ACHN (cell line): ENCODE measurements at regions not wholly inside any gene's neighbourhood (a gene's known extent, or its start where the extent isn't known, plus 50 kb on each side); places are given as distances from the start of the nearest gene placed in this dataset.
"Not testable (repeated sequence)": the region's sequence is repeated elsewhere in the genome, so short reads cannot be mapped to it uniquely, and the experiment has no call there.

Source experiments
- DNase-seq: peaks from one replicate; pipeline ENCODE4 v3.0.0-alpha.2; 2015
- in situ Hi-C: cut with HindIII; loops from 2 replicates; pipeline ENCODE4 v1.10.0; 2017; ENCODE audit warnings: low sequenced_read_pairs, low pct_ligation_motif_present, low pct_unique_long_range_greater_than_20kb

GRCh38 chr11:37474889-37475288, 876.9 kb upstream of the RAG2 start:
- DNase-seq, result no peak
- in situ Hi-C loops, result no loop called here

DNA sequence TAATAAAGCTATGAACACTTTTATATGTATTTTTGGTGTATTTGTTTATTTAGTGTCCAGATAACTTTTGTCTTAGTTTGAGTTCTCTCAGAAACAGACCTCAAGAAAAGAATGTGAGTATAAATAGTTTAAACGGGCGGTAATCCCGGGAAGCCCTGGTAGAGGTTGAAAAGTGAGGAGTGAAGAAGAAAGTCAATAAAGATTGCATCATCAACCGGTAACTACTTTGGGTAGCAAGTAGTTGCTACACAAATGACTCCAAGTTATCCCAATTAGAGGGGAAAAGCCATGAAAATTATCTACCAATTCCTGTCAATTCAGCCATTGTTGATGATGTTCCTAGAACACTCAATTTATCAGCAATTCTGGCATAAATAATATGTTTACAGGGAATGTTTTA, 870.3 kb upstream of the RAG2 start:
- DNase-seq, result no peak
- in situ Hi-C loops, result no loop called here

- in situ Hi-C loops, result no loop called here
- DNase-seq, result no peak
These were observed 867.2 kb upstream of the RAG2 start for GRCh38 chr11:37465221-37465620.

- no peak for DNase-seq
- in situ Hi-C loops, result no loop called here
These were observed 861.4 kb upstream of the RAG2 start for GRCh38 chr11:37459456-37459855.

DNA sequence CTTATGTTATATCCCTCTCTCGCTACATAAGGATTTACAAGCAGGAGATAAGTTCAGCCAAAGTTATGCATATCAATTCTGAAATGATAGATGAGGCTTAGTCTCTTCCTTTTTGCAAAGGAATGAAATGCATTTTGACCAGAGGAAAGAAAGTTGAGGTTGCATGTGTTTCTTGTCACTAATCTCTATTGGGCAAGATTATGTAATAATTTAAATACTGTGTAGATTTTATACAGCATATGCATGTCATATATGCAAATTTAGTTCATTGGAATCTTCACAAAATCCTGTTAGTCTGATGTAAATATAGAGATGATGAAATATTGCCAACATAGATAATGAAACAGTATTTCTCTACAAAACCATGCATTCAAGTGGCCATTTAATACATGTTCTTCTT, 858.7 kb upstream of the RAG2 start:
- in situ Hi-C loops, result no loop called here
- no peak for DNase-seq

GRCh38 chr11:37451903-37452302, 853.9 kb upstream of the RAG2 start:
- in situ Hi-C loops, result no loop called here
- DNase-seq, result no peak

DNA sequence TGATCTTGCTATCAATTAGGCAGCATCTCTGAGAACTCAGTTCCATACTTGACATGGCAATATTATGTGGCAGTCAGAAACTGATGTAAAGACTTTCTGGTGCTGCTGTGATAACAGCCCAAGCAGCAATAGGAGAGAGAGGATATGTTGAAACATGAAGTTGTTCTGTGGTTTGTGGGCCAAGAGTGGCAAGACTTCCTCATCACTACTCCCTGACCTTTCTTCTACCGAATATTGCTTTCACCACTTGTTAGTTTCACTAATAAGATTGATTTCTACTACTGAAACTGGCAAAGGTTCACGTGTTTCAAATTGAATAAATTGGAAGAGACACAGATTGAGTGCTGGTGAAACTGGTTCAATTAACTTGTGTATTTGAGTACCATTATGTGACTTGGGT, 852.6 kb upstream of the RAG2 start:
- in situ Hi-C loops, result no loop called here
- DNase-seq, result no peak

DNA sequence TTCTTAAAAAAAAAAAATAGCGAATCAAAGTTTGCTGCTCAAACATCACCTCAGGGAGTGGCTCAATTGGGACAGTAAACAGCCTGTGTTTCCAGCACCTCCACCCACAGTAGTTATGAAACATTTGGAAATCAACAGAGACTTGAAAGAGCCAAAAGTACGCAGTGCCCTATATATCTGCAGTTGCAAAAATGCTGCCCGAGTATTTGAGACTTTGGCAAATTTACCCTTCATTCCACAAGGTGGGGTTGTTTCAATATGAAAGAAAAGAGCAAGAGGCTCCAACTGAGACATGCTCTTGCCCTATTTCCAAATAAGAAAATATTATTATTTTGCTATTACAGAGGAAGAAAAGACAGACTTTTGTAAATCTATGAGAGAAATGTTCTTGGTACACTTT, 851.1 kb upstream of the RAG2 start:
- DNase-seq, result peak; percentile 38
- in situ Hi-C loops, result no loop called here

DNA sequence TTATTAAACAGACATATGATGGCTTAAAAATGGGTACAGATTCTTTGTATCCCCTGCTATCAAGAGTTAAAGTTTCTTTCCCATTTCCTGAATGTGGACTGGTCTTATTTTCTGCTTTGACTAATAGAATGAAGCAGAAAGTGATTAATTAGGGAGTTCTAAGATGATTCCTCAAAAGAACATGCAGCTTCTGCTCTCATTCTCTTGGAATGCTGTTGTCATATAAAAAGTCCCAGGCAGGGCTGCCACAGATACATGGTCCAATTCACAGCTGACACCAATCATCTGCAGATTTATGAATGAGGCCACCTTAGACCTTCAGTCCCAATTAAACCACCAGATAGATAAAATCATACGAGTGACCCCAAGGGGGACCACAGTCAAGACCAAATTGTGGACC, 844.5 kb upstream of the RAG2 start:
- no peak for DNase-seq
- in situ Hi-C loops, result no loop called here

GRCh38 chr11:37431633-37432230, 833.7 kb upstream of the RAG2 start:
- in situ Hi-C loops, DNase-seq: not testable (repeated sequence)

DNA sequence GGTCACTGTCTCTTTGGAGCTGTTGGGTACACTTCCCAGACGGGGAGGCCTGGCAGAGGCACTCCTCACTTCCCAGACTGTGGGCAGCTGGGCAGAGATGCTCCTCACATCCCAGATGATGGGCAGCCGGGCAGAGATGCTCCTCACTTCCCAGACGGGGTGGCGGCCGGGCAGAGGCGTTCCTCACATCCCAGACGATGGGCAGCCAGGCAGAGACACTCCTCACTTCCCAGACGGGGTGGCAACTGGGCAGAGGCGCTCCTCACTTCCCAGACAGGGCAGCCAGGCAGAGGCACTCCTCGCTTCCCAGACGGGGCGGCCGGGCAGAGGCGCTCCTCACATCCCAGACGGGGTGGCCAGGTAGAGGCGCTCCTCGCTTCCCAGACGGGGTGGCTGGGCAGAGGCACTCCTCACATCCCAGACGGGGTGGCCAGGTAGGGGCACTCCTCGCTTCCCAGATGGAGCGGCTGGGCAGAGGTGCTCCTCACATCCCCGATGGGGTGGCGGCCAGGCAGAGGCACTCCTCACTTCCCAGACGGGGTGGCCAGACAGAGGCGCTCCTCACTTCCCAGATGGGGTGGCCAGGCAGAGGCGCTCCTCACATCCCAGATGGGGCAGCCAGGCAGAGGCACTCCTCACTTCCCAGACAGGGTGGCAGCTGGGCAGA, 833.1 kb upstream of the RAG2 start:
- in situ Hi-C loops, DNase-seq: not testable (repeated sequence)

DNA sequence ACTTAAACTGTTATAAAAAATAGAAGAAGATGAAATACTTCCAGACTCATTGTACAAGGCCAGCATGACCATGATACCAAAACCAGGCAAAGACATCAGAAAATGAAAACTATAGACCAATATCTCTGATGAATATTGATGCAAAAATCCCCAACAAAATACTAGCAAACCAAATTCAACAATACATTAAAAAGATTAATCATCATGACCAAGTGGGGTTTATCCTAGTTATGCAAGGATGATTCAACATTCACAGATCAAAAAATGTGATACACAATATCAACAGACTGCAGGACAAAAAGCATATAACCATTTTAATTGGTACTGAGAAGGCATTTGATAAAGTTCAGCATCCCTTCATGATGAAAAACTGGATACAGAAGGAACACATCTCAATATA, 824.5 kb upstream of the RAG2 start:
- in situ Hi-C loops, result no loop called here
- no peak for DNase-seq

DNA sequence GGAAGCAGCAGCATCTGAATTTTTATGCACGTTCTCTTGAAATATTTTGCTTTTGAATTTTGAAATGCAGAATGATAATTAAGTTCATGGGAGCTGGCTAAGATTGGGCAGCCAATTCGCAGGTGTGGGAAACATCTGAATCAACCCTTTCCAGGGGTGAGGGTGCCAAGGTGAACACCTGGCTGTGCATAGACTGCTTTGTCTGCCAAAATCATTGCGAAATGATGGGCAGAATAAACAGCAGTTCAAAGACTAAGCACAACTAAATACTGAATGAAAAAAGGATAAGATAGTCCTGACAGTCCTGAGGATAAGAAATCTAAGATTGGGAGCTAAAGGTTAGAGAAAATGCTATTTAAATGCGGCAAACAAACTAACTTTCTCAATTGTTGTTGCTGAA, 813.3 kb upstream of the RAG2 start:
- DNase-seq, result no peak
- in situ Hi-C loops, result no loop called here

DNA sequence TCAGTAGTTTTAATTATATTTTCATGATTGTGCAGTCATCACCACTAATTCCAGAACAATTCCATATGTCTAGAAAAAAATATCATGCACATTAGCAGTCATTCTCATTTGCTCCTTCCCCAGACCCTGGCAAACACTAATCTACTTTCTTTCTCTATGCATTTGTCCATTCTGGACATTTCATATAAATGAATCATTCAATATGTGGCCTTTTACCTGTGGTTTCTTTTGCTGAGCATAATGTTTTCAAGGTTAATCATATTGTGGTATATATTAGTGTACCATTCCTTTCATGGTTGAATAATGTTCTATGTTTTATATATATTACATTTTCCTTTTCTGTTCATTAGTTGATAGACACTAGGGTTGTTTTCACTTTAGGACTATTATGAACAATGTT, 811.1 kb upstream of the RAG2 start:
- DNase-seq, result no peak
- in situ Hi-C loops, result no loop called here

GRCh38 chr11:37407461-37407860, 809.4 kb upstream of the RAG2 start:
- DNase-seq, result no peak
- in situ Hi-C loops, result no loop called here

DNA sequence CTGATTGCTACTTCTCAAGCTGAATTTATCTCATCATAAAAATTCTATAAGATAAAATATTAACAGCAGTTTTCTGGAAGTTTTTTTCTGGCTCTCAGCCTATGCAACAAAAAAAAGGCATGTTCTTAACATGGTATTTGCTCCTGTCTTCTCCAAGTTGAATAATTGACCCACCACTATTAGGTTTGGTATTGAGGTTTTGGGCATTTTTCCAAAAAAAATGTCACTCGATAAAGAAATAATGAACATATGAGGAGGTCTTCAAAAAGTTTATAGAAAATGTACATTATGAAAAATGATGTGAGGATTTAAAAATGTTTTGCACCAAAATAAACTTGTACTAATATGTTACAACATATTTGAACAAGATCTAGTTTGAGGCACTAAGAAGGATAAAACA, 808.6 kb upstream of the RAG2 start:
- in situ Hi-C loops, result no loop called here
- DNase-seq, result no peak

DNA sequence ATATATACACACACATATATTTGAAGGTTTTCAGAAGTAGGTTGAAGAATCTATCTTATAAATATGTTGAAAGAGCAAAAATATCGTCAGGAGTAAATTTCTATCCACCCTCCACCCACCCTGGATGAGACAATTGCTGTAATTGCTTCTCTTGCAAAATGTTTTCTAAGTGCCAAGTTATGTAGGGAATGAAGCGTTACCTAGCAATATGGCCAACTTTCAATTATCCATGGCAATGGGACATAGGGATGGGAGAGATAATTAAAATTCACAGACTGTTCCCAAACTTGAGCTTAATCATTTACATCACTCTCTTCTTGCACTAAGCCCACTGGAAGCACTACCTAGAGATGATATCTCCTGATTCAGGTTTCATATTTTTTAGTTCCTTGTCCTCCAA, 806.2 kb upstream of the RAG2 start:
- no peak for DNase-seq
- in situ Hi-C loops, result no loop called here

- in situ Hi-C loops, result no loop called here
- no peak for DNase-seq
These were observed 804.6 kb upstream of the RAG2 start for GRCh38 chr11:37402663-37403062.

DNA sequence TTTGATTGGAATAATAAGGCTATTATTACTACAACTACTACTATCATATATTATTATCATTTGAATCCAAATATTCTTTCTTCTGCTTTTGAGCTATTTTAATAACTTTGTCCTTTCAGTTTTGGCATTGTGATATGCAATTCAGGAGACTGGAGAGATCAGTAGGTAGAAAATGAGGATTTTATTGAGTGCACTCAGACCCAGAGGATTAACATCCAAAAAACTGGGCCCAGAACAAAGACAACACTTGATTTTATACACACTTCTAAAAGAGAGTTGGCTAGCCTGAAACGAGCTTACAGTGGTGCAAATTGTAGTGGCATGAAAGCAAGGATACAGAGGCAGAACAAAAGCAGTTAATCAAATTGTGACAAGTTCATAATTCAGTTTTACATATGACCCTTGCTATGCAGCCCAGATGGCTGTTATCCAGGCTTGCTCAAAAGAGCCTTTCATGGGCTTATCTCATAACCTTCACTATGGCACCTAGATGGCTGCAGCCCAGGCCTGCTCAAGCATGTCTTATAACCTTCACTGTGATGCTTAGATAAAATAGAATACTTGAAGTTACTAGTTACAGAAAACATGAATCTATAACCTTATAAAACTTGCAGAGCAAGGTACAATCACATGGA, 796.3 kb upstream of the RAG2 start:
- no peak for DNase-seq

GRCh38 chr11:37391615-37392014, 793.6 kb upstream of the RAG2 start:
- no peak for DNase-seq
- in situ Hi-C loops, result no loop called here

More for the DNA sequence above, 796.3 kb upstream of the RAG2 start:
- in situ Hi-C loops, result no loop called here
